Left colon (tissue), 2 donors: ENCODE measurements at regions not wholly inside any gene's neighbourhood (a gene's known extent, or its start where the extent isn't known, plus 50 kb on each side); places are given as distances from the start of the nearest gene placed in this dataset.

Experiments
- ATAC-seq: fragments of 200-7000 bp; cut with Tn5 transposase; one replicate; pipeline ENCODE4 v1.9.1; 2020; ENCODE audit warnings: mild to moderate bottlenecking, moderate library complexity
- DNase-seq, 2 donors: peaks; one replicate each; pipeline ENCODE4 v3.0.0-alpha.2; 2020
- intact Hi-C, 2 donors: fragments of 100-400 bp; cut with DNase I in 1 of 2; cut with micrococcal nuclease in 1 of 2; formaldehyde crosslinking; loops; one replicate each; pipeline versions ENCODE4 v1.11.2 to v1.14.0; 2022; cut with DNase I, micrococcal nuclease
- microRNA-seq, 2 donors: library from miRNA; unstranded; fragments of <30 nt; microRNA quantifications; one replicate each; pipeline versions ENCODE4 v1.1.0 to v1.2.0, GENCODE V29; 2020
- donor health status: DM: no; HTN: no; CAD: no.
- donor health status: DM: yes; HTN: yes; CAD: no.

GRCh38 chr1:98002288-98002687, 81.5 kb upstream of the DPYD start:
- intact Hi-C loops = no loop called here
- ATAC-seq (no peak), DNase-seq (no peak)

DNA sequence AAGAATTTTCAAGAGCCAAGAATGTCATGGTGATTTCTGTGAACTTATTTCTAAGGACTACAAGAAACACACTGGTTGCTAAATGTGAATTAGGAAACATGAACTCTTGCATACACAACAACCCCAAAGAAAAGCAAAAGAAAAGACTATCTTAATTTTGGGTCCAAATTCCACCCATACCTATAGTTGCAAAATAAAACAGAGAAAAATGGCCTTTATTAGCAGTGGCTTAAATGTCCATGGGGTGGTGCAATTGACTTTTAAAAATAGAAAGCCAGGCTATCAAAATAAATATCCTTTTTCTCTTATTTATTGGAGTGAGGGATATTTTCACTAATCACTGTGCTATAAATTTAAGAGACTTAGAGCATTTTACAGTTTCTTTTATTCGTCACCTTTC, 80.9 kb upstream of the DPYD start:
- ATAC-seq (no peak), DNase-seq (no peak)
- intact Hi-C loops = no loop called here

DNA sequence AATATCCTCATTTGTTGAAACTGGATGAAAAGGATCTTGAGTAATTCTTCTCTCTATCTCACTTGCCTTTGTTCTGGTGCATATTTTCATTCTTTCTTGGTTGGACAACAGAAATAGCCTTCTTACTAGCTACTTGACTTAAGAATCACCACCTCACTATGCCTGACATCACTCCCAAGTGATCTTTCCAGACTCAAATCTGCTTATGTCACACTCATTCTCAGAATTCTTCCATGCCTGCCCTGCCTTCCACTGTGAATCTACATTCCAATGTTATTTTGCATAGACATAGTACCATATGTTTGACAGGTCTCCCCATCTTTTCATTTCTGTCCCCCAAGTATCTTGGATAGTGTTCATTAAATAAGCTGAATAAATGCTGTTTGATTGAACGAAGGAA, 78.5 kb upstream of the DPYD start:
- no peak for DNase-seq
- intact Hi-C loops = no loop called here
- no peak for ATAC-seq

GRCh38 chr1:97996880-97997279, 76.0 kb upstream of the DPYD start:
- intact Hi-C loops = no loop called here
- no peak for ATAC-seq
- DNase-seq = no peak

DNA sequence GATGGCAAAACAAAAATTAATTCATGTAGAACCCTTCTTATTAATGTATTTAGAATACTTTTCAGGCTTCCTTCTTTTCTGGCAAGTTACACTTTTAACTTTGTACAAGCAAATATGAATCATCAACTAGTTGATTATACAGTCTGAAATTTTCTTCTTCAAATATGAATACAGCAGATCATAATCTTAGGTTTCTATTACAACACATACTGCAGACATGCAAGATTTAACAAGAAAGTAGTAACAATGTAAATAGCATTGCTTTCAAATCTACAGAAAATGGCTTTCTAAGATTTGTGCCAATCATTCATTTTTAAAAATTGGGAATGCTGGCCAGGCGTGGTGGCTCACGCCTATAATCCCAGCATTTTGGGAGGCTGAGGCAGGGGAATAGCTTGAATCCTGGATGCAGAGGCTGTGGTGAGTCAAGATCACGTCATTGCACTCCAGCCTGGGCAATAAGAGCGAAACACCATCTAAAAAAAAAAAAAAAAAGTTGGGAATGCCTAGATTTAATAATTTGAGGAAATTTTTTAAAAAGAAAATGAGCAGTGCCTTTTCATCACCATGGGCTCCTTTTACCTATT, 68.4 kb upstream of the DPYD start:
- intact Hi-C loops = no loop called here
- ATAC-seq = no peak
- no peak for DNase-seq

DNA sequence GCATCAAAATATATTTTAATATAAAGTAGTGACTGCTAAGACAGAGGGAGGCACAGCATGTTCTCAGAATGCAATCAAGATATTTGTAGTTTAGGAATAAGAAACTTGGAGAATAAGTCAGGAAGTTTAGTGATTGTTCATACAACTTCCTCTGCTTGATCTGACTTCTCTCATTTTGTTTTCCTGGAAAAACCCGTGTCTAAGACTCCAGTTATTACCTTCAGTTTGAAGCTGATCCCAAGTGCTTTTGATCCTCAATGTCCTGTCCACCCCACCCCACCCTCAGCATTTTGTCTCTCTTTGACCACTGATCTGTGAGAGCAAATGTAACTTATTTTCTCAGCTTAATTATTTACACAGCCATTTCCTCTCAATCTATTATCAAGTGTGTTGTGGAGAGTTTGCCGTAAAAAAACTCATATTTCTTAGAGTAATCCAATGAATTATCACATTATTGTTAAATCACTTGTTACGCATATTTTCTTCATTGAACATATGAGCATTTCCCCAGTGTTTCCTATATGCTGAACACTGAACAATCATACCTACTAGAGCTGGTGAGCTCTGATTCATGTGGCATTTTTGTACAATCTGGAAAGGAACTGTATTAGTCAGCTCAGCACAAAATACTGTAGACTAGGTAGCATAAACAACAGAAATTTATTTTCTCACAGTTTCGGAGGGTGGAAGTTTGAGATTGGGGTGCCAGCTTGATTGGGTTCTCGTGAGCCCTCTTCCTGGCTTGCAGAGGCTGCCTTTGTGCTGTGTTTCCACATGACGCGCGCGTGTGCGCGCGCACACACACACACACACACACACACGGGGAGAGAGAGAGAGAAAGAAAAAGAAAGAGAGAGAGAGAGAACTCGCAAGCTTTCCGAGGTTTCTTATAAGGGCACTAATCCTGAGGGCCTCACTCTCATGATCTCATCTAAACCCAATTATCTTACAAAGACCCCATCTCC, 65.5 kb upstream of the DPYD start:
- intact Hi-C loops = no loop called here

GRCh38 chr1:97983126-97983525, 62.3 kb upstream of the DPYD start:
- no peak for ATAC-seq
- intact Hi-C loops = no loop called here

More for the DNA sequence above, 65.5 kb upstream of the DPYD start:
- DNase-seq (no peak), ATAC-seq (no peak)

DNA sequence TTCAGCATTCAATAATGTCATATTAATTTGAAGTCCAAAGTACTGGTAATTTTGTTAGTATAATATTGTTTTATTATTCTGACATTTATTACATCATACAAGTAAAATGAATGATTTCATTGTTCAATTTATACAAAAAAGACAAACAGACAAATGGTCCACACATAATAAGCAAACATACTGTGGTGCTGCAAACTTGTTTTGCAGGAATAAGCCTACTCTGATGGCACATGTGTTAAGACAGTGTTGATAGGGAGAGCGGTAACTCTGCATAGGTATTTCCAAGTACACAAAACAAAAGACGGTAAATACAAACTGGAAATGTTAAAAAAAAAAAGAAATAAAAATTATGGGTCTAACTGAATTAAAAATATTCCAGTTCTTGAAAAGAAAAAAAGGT, 59.7 kb upstream of the DPYD start:
- ATAC-seq (no peak), DNase-seq (no peak)
- intact Hi-C loops = no loop called here

More at GRCh38 chr1:97983126-97983525, 62.3 kb upstream of the DPYD start:
- no peak for DNase-seq

- DNase-seq (no peak), ATAC-seq (no peak)
- intact Hi-C loops = no loop called here
Measured at GRCh38 chr1:97976801-97977200, 56.0 kb upstream of the DPYD start.

Small RNAs in the stretch of these regions (microRNA-seq; reads per million reads assigned to microRNA genes)
- 0 reads per million in 2 donors for gene MIR2682
